ENCODE measurements at regions not wholly inside any gene's neighbourhood (a gene's known extent, or its start where the extent isn't known, plus 50 kb on each side); places are given as distances from the start of the nearest gene placed in this dataset.

GRCh38 chr4:156614536-156614935 is 357.1 kb downstream of the PDGFC start:
- no peak for ATAC-seq (ENCODE audit: low read depth)
- CTCF ChIA-PET: no interaction called here
- no peak for TF ChIP-seq CTCF (IDR thresholded peaks at IDR 0.05)
- no peak for TF ChIP-seq EZH2 (IDR thresholded peaks at IDR 0.05; ENCODE audit: borderline replicate concordance, insufficient read depth, low read depth, low read length, poor library complexity, severe bottlenecking)
- no peaks in the 10 kb centered on the region for H3K4me1 ChIP-seq (ENCODE audit: control insufficient read depth in 2 of 2, insufficient read depth in 2 of 2, low read length in 2 of 2)
- H3K9me3 Mint-ChIP-seq (ENCODE audit: insufficient read depth): no peaks in the 10 kb centered on the region
- no peak overlapping the region for H3K4me3 Mint-ChIP-seq
- H3K36me3 ChIP-seq (replicated peaks in 1 of 2; ENCODE audit: control extremely low read depth in 1 of 2, control insufficient read depth in 1 of 2, extremely low read depth in 1 of 2, insufficient read depth in 2 of 2, low read length in 1 of 2): no peaks in the 10 kb centered on the region
- H3K79me2 ChIP-seq (ENCODE audit: control insufficient read depth, insufficient read depth, low read length): no peaks in the 10 kb centered on the region
- H3K9me3 ChIP-seq (ENCODE audit: control extremely low read depth in 1 of 3, control insufficient read depth in 2 of 3, insufficient read depth in 1 of 3, low read length in 2 of 3): no peaks in the 10 kb centered on the region
- no peaks in the 10 kb centered on the region for H3K27me3 ChIP-seq (replicated peaks in 1 of 4; ENCODE audit: control extremely low read depth in 1 of 4, control insufficient read depth in 3 of 4, insufficient read depth in 4 of 4, low read length in 3 of 4)
- H3K9ac ChIP-seq (ENCODE audit: low read length): no peak overlapping the region
- no peak overlapping the region for H3K4me3 ChIP-seq (ENCODE audit: control extremely low read depth in 1 of 5, extremely low read depth in 1 of 5, insufficient read depth in 1 of 5, low read depth in 2 of 5, low read length in 4 of 5)
- no peaks in the 10 kb centered on the region for H4K20me1 ChIP-seq (ENCODE audit: control insufficient read depth, insufficient read depth, low read length, poor library complexity, severe bottlenecking)
- H3K27ac Mint-ChIP-seq: no peak overlapping the region
- no peaks in the 10 kb centered on the region for H3K4me1 Mint-ChIP-seq
- no peak overlapping the region for H3K4me2 ChIP-seq (replicated peaks; ENCODE audit: low read depth, low read length, poor library complexity, severe bottlenecking)
- intact Hi-C loops (cut with micrococcal nuclease): no loop called here
- POLR2A ChIA-PET: no interaction called here
- H3K27ac ChIP-seq (ENCODE audit: low read length in 2 of 2): no peak overlapping the region
- no peak for DNase-seq
- no peak overlapping the region for H2AFZ ChIP-seq (ENCODE audit: insufficient read depth, low read depth, low read length, poor library complexity, severe bottlenecking)
- no peaks in the 10 kb centered on the region for H3K27me3 Mint-ChIP-seq

- TF ChIP-seq EZH2 (IDR thresholded peaks at IDR 0.05; ENCODE audit: borderline replicate concordance, insufficient read depth, low read depth, low read length, poor library complexity, severe bottlenecking): no peak
- no peak for TF ChIP-seq CTCF (IDR thresholded peaks at IDR 0.05)
- Mint-ChIP-seq H3K9me3 (ENCODE audit: insufficient read depth) (no peaks in the 10 kb centered on the region), H3K27me3 (no peaks in the 10 kb centered on the region), H3K4me1 (no peaks in the 10 kb centered on the region), H3K4me3 (no peak overlapping the region), H3K27ac (no peak overlapping the region)
- Histone ChIP-seq H3K36me3 (replicated peaks in 1 of 2; ENCODE audit: control extremely low read depth in 1 of 2, control insufficient read depth in 1 of 2, extremely low read depth in 1 of 2, insufficient read depth in 2 of 2, low read length in 1 of 2) (no peaks in the 10 kb centered on the region), H3K4me1 (ENCODE audit: control insufficient read depth in 2 of 2, insufficient read depth in 2 of 2, low read length in 2 of 2) (no peaks in the 10 kb centered on the region), H3K9me3 (ENCODE audit: control extremely low read depth in 1 of 3, control insufficient read depth in 2 of 3, insufficient read depth in 1 of 3, low read length in 2 of 3) (no peaks in the 10 kb centered on the region), H2AFZ (ENCODE audit: insufficient read depth, low read depth, low read length, poor library complexity, severe bottlenecking) (no peak overlapping the region), H3K27me3 (replicated peaks in 1 of 4; ENCODE audit: control extremely low read depth in 1 of 4, control insufficient read depth in 3 of 4, insufficient read depth in 4 of 4, low read length in 3 of 4) (no peaks in the 10 kb centered on the region), H3K79me2 (ENCODE audit: control insufficient read depth, insufficient read depth, low read length) (no peaks in the 10 kb centered on the region), H3K9ac (ENCODE audit: low read length) (no peak overlapping the region), H3K4me2 (replicated peaks; ENCODE audit: low read depth, low read length, poor library complexity, severe bottlenecking) (no peak overlapping the region), H3K27ac (ENCODE audit: low read length in 2 of 2) (no peak overlapping the region), H3K4me3 (ENCODE audit: control extremely low read depth in 1 of 5, extremely low read depth in 1 of 5, insufficient read depth in 1 of 5, low read depth in 2 of 5, low read length in 4 of 5) (no peak overlapping the region), H4K20me1 (ENCODE audit: control insufficient read depth, insufficient read depth, low read length, poor library complexity, severe bottlenecking) (no peaks in the 10 kb centered on the region)
- ATAC-seq (ENCODE audit: low read depth): no peak
- intact Hi-C loops (cut with micrococcal nuclease): no loop called here
- 83% methylated on average over 1 of the region's 1 CpG for WGBS (ENCODE audit: insufficient coverage)
- POLR2A ChIA-PET: no interaction called here
- CTCF ChIA-PET: no interaction called here
- no peak for DNase-seq
Measured at GRCh38 chr4:156609421-156609820, 362.2 kb downstream of the PDGFC start.

All from B cell (primary cell).